Keratinocyte (primary cell): ENCODE measurements at regions not wholly inside any gene's neighbourhood (a gene's known extent, or its start where the extent isn't known, plus 50 kb on each side); places are given as distances from the start of the nearest gene placed in this dataset.

ENCODE experiments used
- DNase-seq: peaks from one replicate; pipeline ENCODE4 v3.0.0-alpha.2; 2011; ENCODE audit warnings: low read depth, missing footprints, low spot score
- FAIRE-seq: peaks from 2 replicates; lab custom pipeline; 2011; peaks lifted over from hg19 to GRCh38; lab: Jason Lieb, UNC
- H2AFZ ChIP-seq: 2 replicates; pipeline ENCODE4 v1.6.0; 2012; ENCODE audit warnings: low read length, control low read depth, inconsistent platforms; ENCODE audit not compliant: control insufficient read depth
- H3K27ac ChIP-seq: 2 replicates; pipeline ENCODE4 v1.5.1; 2011; ENCODE audit warnings: low read length; ENCODE audit not compliant: control insufficient read depth, insufficient read depth
- H3K27me3 ChIP-seq: 3 replicates; pipeline ENCODE4 v1.6.0; 2011; ENCODE audit warnings: low read length; ENCODE audit not compliant: control insufficient read depth, insufficient read depth; ENCODE audit errors: extremely low read depth
- H3K36me3 ChIP-seq, 2 experiments: 2 replicates in 1 of 2; 3 replicates in 1 of 2; pipeline ENCODE4 v1.5.1; 2011; ENCODE audit warnings: low read length in 2 of 2, mild to moderate bottlenecking in 1 of 2; ENCODE audit not compliant: control insufficient read depth in 2 of 2, insufficient read depth in 2 of 2; ENCODE audit errors: extremely low read depth in 1 of 2
- H3K4me1 ChIP-seq: 3 replicates; pipeline ENCODE4 v1.5.1; 2011; ENCODE audit warnings: low read length; ENCODE audit not compliant: control insufficient read depth, insufficient read depth; ENCODE audit errors: extremely low read depth
- H3K4me2 ChIP-seq: 3 replicates; pipeline ENCODE4 v1.6.0; 2011; ENCODE audit warnings: low read depth, low read length; ENCODE audit not compliant: control insufficient read depth, insufficient read depth; ENCODE audit errors: extremely low read depth
- H3K4me3 ChIP-seq, 3 experiments: fragments of 200-600 bp in 1 of 3; sonication (generic) in 1 of 3; 2 replicates in 2 of 3; 3 replicates in 1 of 3; pipeline ENCODE4 v1.5.1; 2011 to 2016; ENCODE audit warnings: low read length in 3 of 3, mild to moderate bottlenecking in 3 of 3, control low read depth in 2 of 3, inconsistent platforms in 1 of 3, low read depth in 1 of 3, mixed read lengths in 1 of 3, mixed run types in 1 of 3, moderate library complexity in 1 of 3; ENCODE audit not compliant: control insufficient read depth in 2 of 3, insufficient read depth in 2 of 3; ENCODE audit errors: extremely low read depth in 1 of 3
- H3K79me2 ChIP-seq: 2 replicates; pipeline ENCODE4 v1.6.0; 2012; ENCODE audit warnings: low read length; ENCODE audit not compliant: control insufficient read depth, insufficient read depth
- H3K9ac ChIP-seq: 3 replicates; pipeline ENCODE4 v1.6.0; 2011; ENCODE audit warnings: low read length; ENCODE audit not compliant: control insufficient read depth, insufficient read depth; ENCODE audit errors: extremely low read depth
- H3K9me1 ChIP-seq: 3 replicates; pipeline ENCODE4 v1.6.0; 2011; ENCODE audit warnings: low read length; ENCODE audit not compliant: control insufficient read depth, insufficient read depth; ENCODE audit errors: extremely low read depth
- H3K9me3 ChIP-seq: 2 replicates; pipeline ENCODE4 v1.5.1; 2012; ENCODE audit warnings: low read depth, low read length; ENCODE audit not compliant: control insufficient read depth
- H4K20me1 ChIP-seq: 3 replicates; pipeline ENCODE4 v1.6.0; 2011; ENCODE audit warnings: low read length; ENCODE audit not compliant: control insufficient read depth, insufficient read depth; ENCODE audit errors: extremely low read depth
- EZH2 ChIP-seq: IDR thresholded peaks from one replicate; pipeline ENCODE4 v1.6.1; 2012; ENCODE audit warnings: inconsistent platforms, mild to moderate bottlenecking, low read length, moderate library complexity
- dilution Hi-C: fragments of 300-500 bp; cut with MboI; formaldehyde crosslinking; loops from one replicate; pipeline ENCODE4 v1.7.0; 2020; ENCODE audit warnings: low sequenced_read_pairs; ENCODE audit not compliant: extremely low pct_ligation_motif_present
- TF ChIP-seq, protein P1 (sequence below), 3 experiments: IDR thresholded peaks in 1 of 3; conservative IDR thresholded peaks in 1 of 3; optimal IDR thresholded peaks in 1 of 3; 2 replicates in 2 of 3; 3 replicates in 1 of 3; pipeline versions ENCODE3 to v1.5.1; 2011; ENCODE audit warnings: low read length in 3 of 3, mild to moderate bottlenecking in 3 of 3, moderate library complexity in 2 of 3, control low read depth in 1 of 3, inconsistent platforms in 1 of 3; ENCODE audit not compliant: insufficient read depth in 2 of 3; ENCODE audit errors: extremely low read depth in 1 of 3

DNA sequence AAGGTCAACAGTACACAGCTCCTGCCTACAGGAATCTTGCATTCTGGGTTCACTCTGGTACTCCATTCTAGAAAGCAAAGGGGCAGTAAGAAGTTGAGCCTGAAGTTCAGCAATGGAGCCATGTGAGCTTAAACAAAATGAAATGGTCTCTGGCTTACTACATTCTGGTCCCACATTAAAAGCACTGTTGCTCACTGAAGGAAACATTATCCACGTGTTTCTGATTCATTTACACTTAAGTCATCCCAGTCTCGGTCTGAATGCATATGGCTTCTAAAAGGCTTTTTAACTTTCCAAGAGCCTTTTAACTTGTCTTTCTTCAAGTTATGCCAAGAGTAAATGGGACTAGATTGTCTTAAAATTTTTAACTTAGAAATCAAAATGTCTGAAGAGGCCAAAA is 177.8 kb downstream of the LNPK start:
- dilution Hi-C loops = no loop called here
- H3K4me2 ChIP-seq = no peak overlapping the region
- no peak for FAIRE-seq
- no peak for DNase-seq
- no peaks in the 10 kb centered on the region for H3K4me1 ChIP-seq
- H3K36me3 ChIP-seq = no peaks in the 10 kb centered on the region
- TF ChIP-seq, protein P1, sequence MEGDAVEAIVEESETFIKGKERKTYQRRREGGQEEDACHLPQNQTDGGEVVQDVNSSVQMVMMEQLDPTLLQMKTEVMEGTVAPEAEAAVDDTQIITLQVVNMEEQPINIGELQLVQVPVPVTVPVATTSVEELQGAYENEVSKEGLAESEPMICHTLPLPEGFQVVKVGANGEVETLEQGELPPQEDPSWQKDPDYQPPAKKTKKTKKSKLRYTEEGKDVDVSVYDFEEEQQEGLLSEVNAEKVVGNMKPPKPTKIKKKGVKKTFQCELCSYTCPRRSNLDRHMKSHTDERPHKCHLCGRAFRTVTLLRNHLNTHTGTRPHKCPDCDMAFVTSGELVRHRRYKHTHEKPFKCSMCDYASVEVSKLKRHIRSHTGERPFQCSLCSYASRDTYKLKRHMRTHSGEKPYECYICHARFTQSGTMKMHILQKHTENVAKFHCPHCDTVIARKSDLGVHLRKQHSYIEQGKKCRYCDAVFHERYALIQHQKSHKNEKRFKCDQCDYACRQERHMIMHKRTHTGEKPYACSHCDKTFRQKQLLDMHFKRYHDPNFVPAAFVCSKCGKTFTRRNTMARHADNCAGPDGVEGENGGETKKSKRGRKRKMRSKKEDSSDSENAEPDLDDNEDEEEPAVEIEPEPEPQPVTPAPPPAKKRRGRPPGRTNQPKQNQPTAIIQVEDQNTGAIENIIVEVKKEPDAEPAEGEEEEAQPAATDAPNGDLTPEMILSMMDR (optimal IDR thresholded peaks at IDR 0.05 in 1 of 3, IDR thresholded peaks at IDR 0.05 in 1 of 3, conservative IDR thresholded peaks at IDR 0.05 in 1 of 3; ENCODE audit: extremely low read depth in 1 of 3, insufficient read depth in 2 of 3, low read length in 3 of 3) = no peak
- no peak for TF ChIP-seq EZH2
- H3K4me3 ChIP-seq = no peak overlapping the region
- H3K27ac ChIP-seq = no peak overlapping the region
- H4K20me1 ChIP-seq = no peaks in the 10 kb centered on the region
- H3K9me3 ChIP-seq = no peaks in the 10 kb centered on the region
- H3K27me3 ChIP-seq = no peaks in the 10 kb centered on the region
- H3K9ac ChIP-seq = no peak overlapping the region
- H3K79me2 ChIP-seq = no peaks in the 10 kb centered on the region
- H2AFZ ChIP-seq = no peak overlapping the region
- H3K9me1 ChIP-seq = no peaks in the 10 kb centered on the region

DNA sequence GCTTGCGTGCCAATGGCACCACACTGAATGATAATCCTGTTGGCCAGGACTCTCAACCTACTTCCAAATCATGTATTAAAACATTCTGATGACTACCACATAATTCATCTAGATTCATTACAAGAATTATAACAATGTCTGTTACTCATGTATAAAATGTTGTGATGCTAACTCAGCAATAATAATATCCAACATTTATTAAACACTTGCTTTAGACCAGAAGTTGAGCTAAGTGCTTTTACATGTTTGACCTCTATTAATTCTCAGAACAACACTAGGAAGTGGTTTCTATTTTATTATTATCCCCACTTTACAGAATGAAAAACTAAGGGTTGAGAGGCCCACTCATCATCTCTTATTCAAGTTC is 178.4 kb downstream of the LNPK start:
- no peaks in the 10 kb centered on the region for H3K27me3 ChIP-seq
- no peaks in the 10 kb centered on the region for H3K4me1 ChIP-seq
- TF ChIP-seq, protein P1 (optimal IDR thresholded peaks at IDR 0.05 in 1 of 3, IDR thresholded peaks at IDR 0.05 in 1 of 3, conservative IDR thresholded peaks at IDR 0.05 in 1 of 3; ENCODE audit: extremely low read depth in 1 of 3, insufficient read depth in 2 of 3, low read length in 3 of 3) = no peak
- no peak for TF ChIP-seq EZH2
- no peaks in the 10 kb centered on the region for H3K9me3 ChIP-seq
- no peak overlapping the region for H3K4me2 ChIP-seq
- no peaks in the 10 kb centered on the region for H3K9me1 ChIP-seq
- H3K4me3 ChIP-seq = no peak overlapping the region
- H4K20me1 ChIP-seq = no peaks in the 10 kb centered on the region
- H2AFZ ChIP-seq = no peak overlapping the region
- no peak for DNase-seq
- no peaks in the 10 kb centered on the region for H3K79me2 ChIP-seq
- no peaks in the 10 kb centered on the region for H3K36me3 ChIP-seq
- no peak overlapping the region for H3K9ac ChIP-seq
- dilution Hi-C loops = no loop called here
- H3K27ac ChIP-seq = no peak overlapping the region
- FAIRE-seq = no peak
